ENCODE measurements at regions not wholly inside any gene's neighbourhood (a gene's known extent, or its start where the extent isn't known, plus 50 kb on each side); places are given as distances from the start of the nearest gene placed in this dataset.

- 17% methylated on average over 2 of the region's 2 CpGs for WGBS (ENCODE audit: insufficient coverage, insufficient replicate concordance, low lambda C conversion rate, missing lambda C conversion rate)
- no peak overlapping the region for H3K27ac ChIP-seq (ENCODE audit: control insufficient read depth, insufficient read depth)
- H4K20me1 ChIP-seq (ENCODE audit: control insufficient read depth, insufficient read depth): no peaks in the 10 kb centered on the region
- no peak overlapping the region for H3K4me3 ChIP-seq
- H3K27me3 ChIP-seq (replicated peaks in 1 of 2; ENCODE audit: control insufficient read depth in 2 of 2, insufficient read depth in 2 of 2, low read length in 1 of 2): no peaks in the 10 kb centered on the region
- CTCF ChIA-PET: no interaction called here
- POLR2A ChIA-PET: no interaction called here
- DNase-seq (ENCODE audit: low read depth, low spot score): no peak
- no peaks in the 10 kb centered on the region for H3K79me2 ChIP-seq (ENCODE audit: control insufficient read depth, insufficient read depth, low read length)
- no TSS peak for BruUV-seq (replicated peaks)
- H3K9ac ChIP-seq (ENCODE audit: control insufficient read depth, insufficient read depth, low read length): no peak overlapping the region
- intact Hi-C loops (cut with micrococcal nuclease; ENCODE audit: unreplicated experiment): no loop called here
- RAD21 ChIA-PET (ENCODE audit: unreplicated experiment): no interaction called here
- SMC1A ChIA-PET (ENCODE audit: uncharacterized antibody, unreplicated experiment): interaction anchor here (0.9 kb wide), 1 partner anchor 93 kb away, joined by 3 read pairs; no protein-coding TSS in a partner anchor
- H3K9me3 ChIP-seq (replicated peaks; ENCODE audit: control insufficient read depth, insufficient read depth, low read length): no peaks in the 10 kb centered on the region
- FAIRE-seq: no peak
- H3K4me1 ChIP-seq (ENCODE audit: control insufficient read depth, insufficient read depth, low read length): no peaks in the 10 kb centered on the region
- no peak overlapping the region for H2AFZ ChIP-seq (ENCODE audit: control insufficient read depth, low read depth, low read length)
- in situ Hi-C loops (cut with MboI): no loop called here
- ATAC-seq: no peak
- TF ChIP-seq HDAC6 (IDR thresholded peaks at IDR 0.05; ENCODE audit: unreplicated experiment) (no peak), NFYA (IDR thresholded peaks at IDR 0.05; ENCODE audit: borderline replicate concordance, low read depth, low read length) (no peak), ZBED1 (IDR thresholded peaks at IDR 0.05; ENCODE audit: borderline replicate concordance) (no peak), NRF1 (conservative IDR thresholded peaks at IDR 0.05; ENCODE audit: low read depth, low read length) (no peak), IKZF2 (IDR thresholded peaks at IDR 0.05) (no peak), STAT1 (conservative IDR thresholded peaks at IDR 0.05) (no peak), POLR2A (IDR thresholded peaks at IDR 0.05; ENCODE audit: low read depth, low read length) (no peak), BHLHE40 (IDR thresholded peaks at IDR 0.05; ENCODE audit: borderline replicate concordance in 1 of 2, low read depth in 2 of 2, low read length in 1 of 2) (no peak), CBFB (IDR thresholded peaks at IDR 0.05; ENCODE audit: low read depth) (no peak), IKZF1 (conservative IDR thresholded peaks at IDR 0.05) (no peak)
- H3K36me3 ChIP-seq (ENCODE audit: control insufficient read depth in 2 of 2, insufficient read depth in 2 of 2, low read length in 1 of 2): no peaks in the 10 kb centered on the region
- no peak overlapping the region for H3K4me2 ChIP-seq (ENCODE audit: control insufficient read depth, insufficient read depth)
These were observed 80.7 kb downstream of the TFAP2B start for GRCh38 chr6:50899306-50899870.

GRCh38 chr6:50902260-50902659 lies 83.6 kb downstream of the TFAP2B start:
- no TSS peak for BruUV-seq (replicated peaks)
- ChIA-PET CTCF (no interaction called here), POLR2A (no interaction called here), RAD21 (ENCODE audit: unreplicated experiment) (no interaction called here), SMC1A (ENCODE audit: uncharacterized antibody, unreplicated experiment) (no interaction called here)
- Histone ChIP-seq H4K20me1 (ENCODE audit: control insufficient read depth, insufficient read depth) (no peaks in the 10 kb centered on the region), H3K9ac (ENCODE audit: control insufficient read depth, insufficient read depth, low read length) (no peak overlapping the region), H3K27ac (ENCODE audit: control insufficient read depth, insufficient read depth) (no peak overlapping the region), H3K36me3 (ENCODE audit: control insufficient read depth in 2 of 2, insufficient read depth in 2 of 2, low read length in 1 of 2) (no peaks in the 10 kb centered on the region), H3K4me1 (ENCODE audit: control insufficient read depth, insufficient read depth, low read length) (no peaks in the 10 kb centered on the region), H3K79me2 (ENCODE audit: control insufficient read depth, insufficient read depth, low read length) (no peaks in the 10 kb centered on the region), H3K4me3 (no peak overlapping the region), H3K9me3 (replicated peaks; ENCODE audit: control insufficient read depth, insufficient read depth, low read length) (no peaks in the 10 kb centered on the region), H3K4me2 (ENCODE audit: control insufficient read depth, insufficient read depth) (no peak overlapping the region), H3K27me3 (replicated peaks in 1 of 2; ENCODE audit: control insufficient read depth in 2 of 2, insufficient read depth in 2 of 2, low read length in 1 of 2) (no peaks in the 10 kb centered on the region), H2AFZ (ENCODE audit: control insufficient read depth, low read depth, low read length) (no peak overlapping the region)
- no peak for DNase-seq (ENCODE audit: low read depth, low spot score)
- FAIRE-seq: no peak
- in situ Hi-C loops (cut with MboI): no loop called here
- no peak for ATAC-seq
- intact Hi-C loops (cut with micrococcal nuclease; ENCODE audit: unreplicated experiment): no loop called here
- TF ChIP-seq SP1 (IDR thresholded peaks at IDR 0.05; ENCODE audit: low read depth, low read length) (no peak), PBX3 (IDR thresholded peaks at IDR 0.05; ENCODE audit: insufficient replicate concordance, low read depth, low read length) (no peak), SIX5 (IDR thresholded peaks at IDR 0.05; ENCODE audit: low read depth, low read length, severe bottlenecking) (no peak), MEF2B (IDR thresholded peaks at IDR 0.05; ENCODE audit: partially characterized antibody, poor library complexity, severe bottlenecking) (no peak), NR2C2 (IDR thresholded peaks at IDR 0.05; ENCODE audit: borderline replicate concordance, control insufficient read depth, insufficient read length, low read depth) (no peak), STAT3 (IDR thresholded peaks at IDR 0.05; ENCODE audit: low read depth, low read length) (no peak), ZBTB11 (CRISPR knock-in tag; IDR thresholded peaks at IDR 0.05) (no peak)

Measured in GM12878 (cell line).